ENCODE measurements at regions not wholly inside any gene's neighbourhood (a gene's known extent, or its start where the extent isn't known, plus 50 kb on each side); places are given as distances from the start of the nearest gene placed in this dataset.
"Not testable (repeated sequence)": the region's sequence is repeated elsewhere in the genome, so short reads cannot be mapped to it uniquely, and the experiment has no call there.

- H2AFZ ChIP-seq (ENCODE audit: low read length, unreplicated experiment); H3K4me3 ChIP-seq (ENCODE audit: low read depth, low read length); H3K27ac ChIP-seq (ENCODE audit: low read depth, low read length); H3K4me1 ChIP-seq (ENCODE audit: control insufficient read depth, insufficient read depth, low read length, unreplicated experiment); H3K36me3 ChIP-seq (ENCODE audit: insufficient read depth, low read length); H3K79me2 ChIP-seq (ENCODE audit: control insufficient read depth, insufficient read depth, low read length, unreplicated experiment); H3K27me3 ChIP-seq (ENCODE audit: insufficient read depth, low read length): not testable (repeated sequence)
Observed at GRCh38 chr18:14985291-14986013, 237.5 kb downstream of the ANKRD30B start.

GRCh38 chr18:14987377-14987776 lies 239.4 kb downstream of the ANKRD30B start:
- not testable (repeated sequence) for H2AFZ ChIP-seq (ENCODE audit: low read length, unreplicated experiment); H3K27ac ChIP-seq (ENCODE audit: low read depth, low read length); H3K27me3 ChIP-seq (ENCODE audit: insufficient read depth, low read length); H3K79me2 ChIP-seq (ENCODE audit: control insufficient read depth, insufficient read depth, low read length, unreplicated experiment); H3K4me3 ChIP-seq (ENCODE audit: low read depth, low read length); H3K36me3 ChIP-seq (ENCODE audit: insufficient read depth, low read length); H3K4me1 ChIP-seq (ENCODE audit: control insufficient read depth, insufficient read depth, low read length, unreplicated experiment)

GRCh38 chr18:14987960-14988710 lies 240.2 kb downstream of the ANKRD30B start:
- H3K4me3 ChIP-seq (ENCODE audit: low read depth, low read length); H3K79me2 ChIP-seq (ENCODE audit: control insufficient read depth, insufficient read depth, low read length, unreplicated experiment); H3K27ac ChIP-seq (ENCODE audit: low read depth, low read length); H3K4me1 ChIP-seq (ENCODE audit: control insufficient read depth, insufficient read depth, low read length, unreplicated experiment); H3K36me3 ChIP-seq (ENCODE audit: insufficient read depth, low read length); H3K27me3 ChIP-seq (ENCODE audit: insufficient read depth, low read length); H2AFZ ChIP-seq (ENCODE audit: low read length, unreplicated experiment): not testable (repeated sequence)

GRCh38 chr18:14989569-14989968 lies 241.6 kb downstream of the ANKRD30B start:
- not testable (repeated sequence) for H3K27me3 ChIP-seq (ENCODE audit: insufficient read depth, low read length); H3K36me3 ChIP-seq (ENCODE audit: insufficient read depth, low read length); H3K79me2 ChIP-seq (ENCODE audit: control insufficient read depth, insufficient read depth, low read length, unreplicated experiment)

GRCh38 chr18:14991934-14992445 lies 244.0 kb downstream of the ANKRD30B start:
- not testable (repeated sequence) for H3K36me3 ChIP-seq (ENCODE audit: insufficient read depth, low read length); H3K27me3 ChIP-seq (ENCODE audit: insufficient read depth, low read length)

More at GRCh38 chr18:14989569-14989968, 241.6 kb downstream of the ANKRD30B start:
- not testable (repeated sequence) for H3K4me1 ChIP-seq (ENCODE audit: control insufficient read depth, insufficient read depth, low read length, unreplicated experiment); H2AFZ ChIP-seq (ENCODE audit: low read length, unreplicated experiment); H3K27ac ChIP-seq (ENCODE audit: low read depth, low read length); H3K4me3 ChIP-seq (ENCODE audit: low read depth, low read length)

GRCh38 chr18:14992758-14993157 lies 244.8 kb downstream of the ANKRD30B start:
- H3K27me3 ChIP-seq (ENCODE audit: insufficient read depth, low read length); H2AFZ ChIP-seq (ENCODE audit: low read length, unreplicated experiment); H3K27ac ChIP-seq (ENCODE audit: low read depth, low read length); H3K4me1 ChIP-seq (ENCODE audit: control insufficient read depth, insufficient read depth, low read length, unreplicated experiment); H3K4me3 ChIP-seq (ENCODE audit: low read depth, low read length); H3K36me3 ChIP-seq (ENCODE audit: insufficient read depth, low read length); H3K79me2 ChIP-seq (ENCODE audit: control insufficient read depth, insufficient read depth, low read length, unreplicated experiment): not testable (repeated sequence)

More at GRCh38 chr18:14991934-14992445, 244.0 kb downstream of the ANKRD30B start:
- H3K4me1 ChIP-seq (ENCODE audit: control insufficient read depth, insufficient read depth, low read length, unreplicated experiment); H3K79me2 ChIP-seq (ENCODE audit: control insufficient read depth, insufficient read depth, low read length, unreplicated experiment); H2AFZ ChIP-seq (ENCODE audit: low read length, unreplicated experiment); H3K27ac ChIP-seq (ENCODE audit: low read depth, low read length); H3K4me3 ChIP-seq (ENCODE audit: low read depth, low read length): not testable (repeated sequence)

- not testable (repeated sequence) for H3K79me2 ChIP-seq (ENCODE audit: control insufficient read depth, insufficient read depth, low read length, unreplicated experiment); H3K27ac ChIP-seq (ENCODE audit: low read depth, low read length); H2AFZ ChIP-seq (ENCODE audit: low read length, unreplicated experiment); H3K36me3 ChIP-seq (ENCODE audit: insufficient read depth, low read length); H3K27me3 ChIP-seq (ENCODE audit: insufficient read depth, low read length); H3K4me3 ChIP-seq (ENCODE audit: low read depth, low read length); H3K4me1 ChIP-seq (ENCODE audit: control insufficient read depth, insufficient read depth, low read length, unreplicated experiment)
Observed at GRCh38 chr18:14995023-14995422, 247.1 kb downstream of the ANKRD30B start.

- no peaks in the 10 kb centered on the region for H3K27me3 ChIP-seq (ENCODE audit: insufficient read depth, low read length)
- no peaks in the 10 kb centered on the region for H3K36me3 ChIP-seq (ENCODE audit: insufficient read depth, low read length)
- H3K79me2 ChIP-seq (ENCODE audit: control insufficient read depth, insufficient read depth, low read length, unreplicated experiment), result no peaks in the 10 kb centered on the region
- no peaks in the 10 kb centered on the region for H3K4me1 ChIP-seq (ENCODE audit: control insufficient read depth, insufficient read depth, low read length, unreplicated experiment)
- no peak overlapping the region for H3K4me3 ChIP-seq (ENCODE audit: low read depth, low read length)
- H2AFZ ChIP-seq (ENCODE audit: low read length, unreplicated experiment), result no peak overlapping the region
- H3K27ac ChIP-seq (ENCODE audit: low read depth, low read length), result no peak overlapping the region
Observed at GRCh38 chr18:14997357-14997756, 249.4 kb downstream of the ANKRD30B start.

GRCh38 chr18:14997899-14998298 lies 249.9 kb downstream of the ANKRD30B start:
- not testable (repeated sequence) for H2AFZ ChIP-seq (ENCODE audit: low read length, unreplicated experiment); H3K27me3 ChIP-seq (ENCODE audit: insufficient read depth, low read length); H3K36me3 ChIP-seq (ENCODE audit: insufficient read depth, low read length); H3K79me2 ChIP-seq (ENCODE audit: control insufficient read depth, insufficient read depth, low read length, unreplicated experiment); H3K27ac ChIP-seq (ENCODE audit: low read depth, low read length); H3K4me3 ChIP-seq (ENCODE audit: low read depth, low read length); H3K4me1 ChIP-seq (ENCODE audit: control insufficient read depth, insufficient read depth, low read length, unreplicated experiment)

- not testable (repeated sequence) for H2AFZ ChIP-seq (ENCODE audit: low read length, unreplicated experiment); H3K27ac ChIP-seq (ENCODE audit: low read depth, low read length); H3K27me3 ChIP-seq (ENCODE audit: insufficient read depth, low read length); H3K79me2 ChIP-seq (ENCODE audit: control insufficient read depth, insufficient read depth, low read length, unreplicated experiment); H3K4me3 ChIP-seq (ENCODE audit: low read depth, low read length); H3K36me3 ChIP-seq (ENCODE audit: insufficient read depth, low read length); H3K4me1 ChIP-seq (ENCODE audit: control insufficient read depth, insufficient read depth, low read length, unreplicated experiment)
Observed at GRCh38 chr18:14998360-14999042, 250.5 kb downstream of the ANKRD30B start.
